Gastrocnemius medialis (tissue), 4 donors: ENCODE measurements at regions not wholly inside any gene's neighbourhood (a gene's known extent, or its start where the extent isn't known, plus 50 kb on each side); places are given as distances from the start of the nearest gene placed in this dataset.
"Not testable (repeated sequence)": the region's sequence is repeated elsewhere in the genome, so short reads cannot be mapped to it uniquely, and the experiment has no call there.

Experiments
- POLR2A ChIP-seq, 2 donors: fragments of 450-650 bp; IDR thresholded peaks; one replicate each; pipeline ENCODE4 v1.6.1; 2017; ENCODE audit warnings: antibody characterized with exemption in 2 of 2, mild to moderate bottlenecking in 2 of 2, moderate library complexity in 2 of 2
- TF ChIP-seq, protein P1 (sequence below), 5 experiments: fragments of 450-650 bp in 3 of 5; fragments of 200-600 bp in 2 of 5; sonication (generic) in 2 of 5; IDR thresholded peaks in 4 of 5; conservative IDR thresholded peaks in 1 of 5; 1 replicate in 4 of 5; 2 replicates in 1 of 5; pipeline ENCODE4 v1.5.1; 2016 to 2019; ENCODE audit warnings: antibody characterized with exemption in 5 of 5, mild to moderate bottlenecking in 3 of 5, moderate library complexity in 3 of 5

DNA sequence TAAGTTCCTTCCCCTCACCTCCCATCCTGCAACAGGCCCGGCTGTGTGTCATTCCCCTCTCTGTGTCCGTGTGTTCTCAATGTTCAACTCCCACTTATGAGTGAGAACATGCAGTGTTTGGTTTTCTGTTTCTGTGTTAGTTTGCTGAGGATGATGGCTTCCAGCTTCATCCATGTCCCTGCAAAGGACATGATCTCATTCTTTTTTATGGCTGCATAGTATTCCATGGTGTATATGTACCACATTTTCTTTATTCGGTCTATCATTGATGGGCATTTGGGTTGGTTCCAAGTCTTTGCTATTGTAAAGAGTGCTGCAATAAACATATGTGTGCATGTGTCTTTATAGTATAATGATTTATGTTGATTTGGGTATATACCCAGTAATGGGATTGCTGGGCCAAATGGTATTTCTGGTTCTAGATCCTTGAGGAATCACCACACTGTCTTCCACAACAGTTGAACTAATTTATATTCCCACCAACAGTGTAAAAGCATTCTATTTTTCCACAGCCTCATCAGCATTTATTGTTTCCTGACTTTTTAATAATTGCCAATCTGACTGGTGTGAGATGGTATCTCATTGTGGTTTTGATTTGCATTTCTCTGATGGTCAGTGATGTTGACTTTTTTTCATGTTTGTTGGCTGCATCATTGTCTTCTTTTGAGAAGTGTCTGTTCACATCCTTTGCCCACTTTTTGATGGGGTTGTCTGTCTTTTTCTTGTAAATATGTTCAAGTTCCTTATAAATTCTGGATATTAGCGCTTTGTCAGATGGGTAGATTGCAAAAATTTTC lies 174.1 kb upstream of the PHACTR1 start:
- TF ChIP-seq, protein P1, sequence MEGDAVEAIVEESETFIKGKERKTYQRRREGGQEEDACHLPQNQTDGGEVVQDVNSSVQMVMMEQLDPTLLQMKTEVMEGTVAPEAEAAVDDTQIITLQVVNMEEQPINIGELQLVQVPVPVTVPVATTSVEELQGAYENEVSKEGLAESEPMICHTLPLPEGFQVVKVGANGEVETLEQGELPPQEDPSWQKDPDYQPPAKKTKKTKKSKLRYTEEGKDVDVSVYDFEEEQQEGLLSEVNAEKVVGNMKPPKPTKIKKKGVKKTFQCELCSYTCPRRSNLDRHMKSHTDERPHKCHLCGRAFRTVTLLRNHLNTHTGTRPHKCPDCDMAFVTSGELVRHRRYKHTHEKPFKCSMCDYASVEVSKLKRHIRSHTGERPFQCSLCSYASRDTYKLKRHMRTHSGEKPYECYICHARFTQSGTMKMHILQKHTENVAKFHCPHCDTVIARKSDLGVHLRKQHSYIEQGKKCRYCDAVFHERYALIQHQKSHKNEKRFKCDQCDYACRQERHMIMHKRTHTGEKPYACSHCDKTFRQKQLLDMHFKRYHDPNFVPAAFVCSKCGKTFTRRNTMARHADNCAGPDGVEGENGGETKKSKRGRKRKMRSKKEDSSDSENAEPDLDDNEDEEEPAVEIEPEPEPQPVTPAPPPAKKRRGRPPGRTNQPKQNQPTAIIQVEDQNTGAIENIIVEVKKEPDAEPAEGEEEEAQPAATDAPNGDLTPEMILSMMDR (IDR thresholded peaks at IDR 0.05 in 4 of 5, conservative IDR thresholded peaks at IDR 0.05 in 1 of 5), result not testable (repeated sequence)
- not testable (repeated sequence) for TF ChIP-seq POLR2A (IDR thresholded peaks at IDR 0.05)
